Fibroblast of pulmonary artery (primary cell): ENCODE measurements at regions not wholly inside any gene's neighbourhood (a gene's known extent, or its start where the extent isn't known, plus 50 kb on each side); places are given as distances from the start of the nearest gene placed in this dataset.

Experiments
- DNase-seq: peaks from one replicate; pipeline ENCODE4 v3.0.0-alpha.2; 2010; ENCODE audit warnings: low read depth
- H3K4me3 ChIP-seq: replicated peaks from 2 replicates; pipeline ENCODE4 v1.5.1; 2011; ENCODE audit warnings: low read depth, mild to moderate bottlenecking, control low read depth, low read length, moderate library complexity
- CTCF ChIP-seq: IDR thresholded peaks from 2 replicates; pipeline ENCODE4 v1.5.1; 2011; ENCODE audit warnings: mild to moderate bottlenecking, control low read depth, low read length, inconsistent platforms; ENCODE audit errors: missing control alignments

GRCh38 chr9:82325907-82326306 is 337.3 kb downstream of the SPATA31D1 start:
- no peak for TF ChIP-seq CTCF
- no peak for DNase-seq
- H3K4me3 ChIP-seq: no peak overlapping the region

GRCh38 chr9:82327641-82328040 is 339.1 kb downstream of the SPATA31D1 start:
- DNase-seq: no peak
- H3K4me3 ChIP-seq: no peak overlapping the region
- TF ChIP-seq CTCF: no peak

GRCh38 chr9:82331079-82331478 is 342.5 kb downstream of the SPATA31D1 start:
- H3K4me3 ChIP-seq: no peak overlapping the region
- no peak for DNase-seq
- TF ChIP-seq CTCF: no peak

GRCh38 chr9:82332018-82332773 is 343.6 kb downstream of the SPATA31D1 start:
- TF ChIP-seq CTCF: no peak
- no peak overlapping the region for H3K4me3 ChIP-seq
- DNase-seq: peak; percentile 75

GRCh38 chr9:82332774-82333152 is 344.2 kb downstream of the SPATA31D1 start:
- DNase-seq: no peak
- H3K4me3 ChIP-seq: no peak overlapping the region
- TF ChIP-seq CTCF: no peak

- H3K4me3 ChIP-seq: no peak overlapping the region
- DNase-seq: no peak
- TF ChIP-seq CTCF: no peak
Measured at GRCh38 chr9:82333671-82334070, 345.1 kb downstream of the SPATA31D1 start.

- no peak for TF ChIP-seq CTCF
- peak; percentile 27 for DNase-seq
- no peak overlapping the region for H3K4me3 ChIP-seq
Measured at GRCh38 chr9:82334286-82334685, 345.7 kb downstream of the SPATA31D1 start.
